Bronchial epithelial cell (primary cell): ENCODE measurements at regions not wholly inside any gene's neighbourhood (a gene's known extent, or its start where the extent isn't known, plus 50 kb on each side); places are given as distances from the start of the nearest gene placed in this dataset.

ENCODE experiments used
- DNase-seq: peaks from one replicate; pipeline ENCODE4 v3.0.0-alpha.2; 2010; ENCODE audit warnings: low read depth
- FAIRE-seq: peaks from 2 replicates; lab custom pipeline; 2011; peaks lifted over from hg19 to GRCh38; lab: Jason Lieb, UNC
- H3K27me3 ChIP-seq: 2 replicates; pipeline ENCODE4 v1.5.1; 2011; ENCODE audit warnings: low read length; ENCODE audit not compliant: control insufficient read depth, insufficient read depth
- H3K36me3 ChIP-seq: 2 replicates; pipeline ENCODE4 v1.5.1; 2011; ENCODE audit warnings: low read length; ENCODE audit not compliant: control insufficient read depth, insufficient read depth
- H3K4me3 ChIP-seq: 2 replicates; pipeline ENCODE4 v1.5.1; 2011; ENCODE audit warnings: mild to moderate bottlenecking, low read depth, low read length, control low read depth
- TF ChIP-seq, protein P1 (sequence below): IDR thresholded peaks from 2 replicates; pipeline ENCODE4 v1.5.1; 2011; ENCODE audit warnings: mild to moderate bottlenecking, moderate library complexity, low read length, control low read depth, inconsistent platforms; ENCODE audit not compliant: insufficient read depth, severe bottlenecking

GRCh38 chr10:42963312-42963711 lies 113.6 kb upstream of the RET start:
- FAIRE-seq: no peak
- H3K36me3 ChIP-seq: no peaks in the 10 kb centered on the region
- no peaks in the 10 kb centered on the region for H3K27me3 ChIP-seq
- no peak overlapping the region for H3K4me3 ChIP-seq
- DNase-seq: no peak
- TF ChIP-seq, protein P1, sequence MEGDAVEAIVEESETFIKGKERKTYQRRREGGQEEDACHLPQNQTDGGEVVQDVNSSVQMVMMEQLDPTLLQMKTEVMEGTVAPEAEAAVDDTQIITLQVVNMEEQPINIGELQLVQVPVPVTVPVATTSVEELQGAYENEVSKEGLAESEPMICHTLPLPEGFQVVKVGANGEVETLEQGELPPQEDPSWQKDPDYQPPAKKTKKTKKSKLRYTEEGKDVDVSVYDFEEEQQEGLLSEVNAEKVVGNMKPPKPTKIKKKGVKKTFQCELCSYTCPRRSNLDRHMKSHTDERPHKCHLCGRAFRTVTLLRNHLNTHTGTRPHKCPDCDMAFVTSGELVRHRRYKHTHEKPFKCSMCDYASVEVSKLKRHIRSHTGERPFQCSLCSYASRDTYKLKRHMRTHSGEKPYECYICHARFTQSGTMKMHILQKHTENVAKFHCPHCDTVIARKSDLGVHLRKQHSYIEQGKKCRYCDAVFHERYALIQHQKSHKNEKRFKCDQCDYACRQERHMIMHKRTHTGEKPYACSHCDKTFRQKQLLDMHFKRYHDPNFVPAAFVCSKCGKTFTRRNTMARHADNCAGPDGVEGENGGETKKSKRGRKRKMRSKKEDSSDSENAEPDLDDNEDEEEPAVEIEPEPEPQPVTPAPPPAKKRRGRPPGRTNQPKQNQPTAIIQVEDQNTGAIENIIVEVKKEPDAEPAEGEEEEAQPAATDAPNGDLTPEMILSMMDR: no peak

DNA sequence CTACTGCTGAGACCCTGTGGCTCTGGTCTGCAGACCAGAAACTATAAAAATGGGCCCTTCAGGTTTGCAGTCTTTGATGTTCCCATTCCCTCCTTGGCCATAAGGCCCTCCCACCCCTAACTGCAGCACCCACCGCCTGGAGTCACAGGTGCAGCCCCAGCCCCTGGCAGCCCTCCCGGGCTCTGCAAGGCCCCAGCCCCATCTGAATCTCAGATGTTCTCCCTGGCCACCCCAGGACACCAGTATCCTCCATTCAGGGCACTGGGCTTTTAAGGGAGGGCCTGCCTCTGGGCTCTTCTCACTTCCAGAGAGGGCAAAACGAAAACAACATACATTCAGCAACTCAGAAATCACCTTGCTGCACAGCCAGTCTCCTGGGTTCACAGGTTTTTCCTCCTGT lies 107.7 kb upstream of the RET start:
- FAIRE-seq: no peak
- no peak for DNase-seq
- TF ChIP-seq, protein P1: no peak
- no peak overlapping the region for H3K4me3 ChIP-seq
- H3K27me3 ChIP-seq: no peaks in the 10 kb centered on the region
- H3K36me3 ChIP-seq: no peaks in the 10 kb centered on the region

- no peak for DNase-seq
- no peaks in the 10 kb centered on the region for H3K36me3 ChIP-seq
- TF ChIP-seq, protein P1: no peak
- no peaks in the 10 kb centered on the region for H3K27me3 ChIP-seq
- no peak overlapping the region for H3K4me3 ChIP-seq
- FAIRE-seq: no peak
Observed at GRCh38 chr10:42969909-42970308, 107.0 kb upstream of the RET start.

DNA sequence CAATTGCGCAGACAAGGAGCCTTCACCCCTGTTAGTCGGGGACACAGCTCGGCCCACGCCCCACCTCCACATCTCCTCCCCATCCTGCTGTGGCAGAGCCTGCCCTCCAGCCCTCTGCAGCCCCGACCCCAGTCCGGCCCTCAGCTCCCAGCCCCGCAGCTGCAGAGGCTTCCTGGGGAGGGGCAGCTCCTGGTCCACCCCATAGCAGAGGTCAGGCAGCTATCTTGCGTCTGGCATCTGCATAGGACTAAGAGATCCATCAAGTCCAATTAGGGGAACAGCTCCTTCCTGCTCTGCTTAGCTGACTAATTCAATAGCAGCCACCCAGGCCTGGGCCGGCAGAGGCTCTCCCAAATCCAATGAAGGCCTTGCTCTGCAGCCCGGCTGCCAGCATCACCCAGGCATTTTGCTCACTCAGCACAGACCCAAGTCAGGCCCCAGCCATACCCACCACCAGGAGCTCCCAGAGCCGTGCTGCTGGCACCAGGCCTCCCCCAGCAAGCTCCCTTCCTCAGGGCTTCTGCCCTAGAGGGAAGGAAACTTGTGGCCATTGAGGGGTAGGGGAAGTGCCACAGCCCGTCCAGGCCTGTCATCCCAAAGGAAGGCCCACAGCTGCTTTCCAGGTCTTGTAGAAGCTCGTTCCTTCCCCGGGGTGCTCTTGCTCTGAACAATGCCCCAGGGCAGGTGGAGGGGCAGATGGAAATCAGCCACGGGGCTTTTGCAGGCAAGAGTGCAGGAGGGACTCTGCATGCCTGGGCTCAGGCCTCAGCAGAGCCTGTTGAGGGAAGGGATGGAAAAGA lies 106.2 kb upstream of the RET start:
- no peaks in the 10 kb centered on the region for H3K27me3 ChIP-seq
- FAIRE-seq: peak; percentile 32
- no peak for DNase-seq
- no peaks in the 10 kb centered on the region for H3K36me3 ChIP-seq
- H3K4me3 ChIP-seq: no peak overlapping the region
- TF ChIP-seq, protein P1: no peak

DNA sequence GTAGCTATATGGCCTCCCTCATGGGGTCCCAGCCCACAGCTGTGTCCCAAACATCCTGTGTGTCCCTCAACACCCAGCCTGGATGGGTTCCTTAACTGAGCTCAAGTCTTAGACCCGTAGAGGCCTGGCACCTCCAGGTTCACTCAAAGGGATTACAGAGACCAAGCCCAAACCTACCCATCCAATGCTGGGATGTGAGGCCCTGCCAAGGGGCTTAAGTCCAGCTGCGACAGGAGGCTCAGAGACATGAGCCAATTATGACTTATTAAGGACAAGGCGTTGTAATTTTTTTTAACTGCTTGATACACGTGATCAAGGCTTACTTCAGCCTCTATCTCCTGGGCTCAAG lies 105.6 kb upstream of the RET start:
- TF ChIP-seq, protein P1: no peak
- FAIRE-seq (no peak), DNase-seq (no peak)

DNA sequence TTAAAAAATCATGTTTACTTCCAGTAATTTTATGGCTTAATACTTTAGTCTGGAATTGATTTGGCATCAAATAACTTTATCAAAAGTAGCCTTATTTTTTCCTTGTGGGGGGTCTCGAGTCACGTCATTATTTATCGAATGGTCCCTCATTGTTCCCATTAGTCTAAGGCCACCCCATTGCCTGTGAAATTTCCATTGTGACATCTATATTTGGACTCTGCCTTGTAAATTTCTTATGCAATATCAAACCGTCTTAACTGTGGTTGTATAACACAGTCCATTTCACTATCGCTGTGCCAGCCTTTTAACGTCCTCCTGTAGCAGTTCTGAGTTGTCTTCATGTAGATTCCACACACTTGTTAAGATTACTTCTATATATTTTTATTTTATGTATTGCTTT lies 103.9 kb upstream of the RET start:
- FAIRE-seq (no peak), DNase-seq (no peak)
- H3K27me3 ChIP-seq: no peaks in the 10 kb centered on the region
- TF ChIP-seq, protein P1: no peak
- H3K36me3 ChIP-seq: no peaks in the 10 kb centered on the region
- H3K4me3 ChIP-seq: no peak overlapping the region

More for the DNA sequence above, 105.6 kb upstream of the RET start:
- no peaks in the 10 kb centered on the region for H3K36me3 ChIP-seq
- H3K4me3 ChIP-seq: no peak overlapping the region
- no peaks in the 10 kb centered on the region for H3K27me3 ChIP-seq
